NB4 (cell line): ENCODE measurements at regions not wholly inside any gene's neighbourhood (a gene's known extent, or its start where the extent isn't known, plus 50 kb on each side); places are given as distances from the start of the nearest gene placed in this dataset.

Source experiments
- POLR2A ChIP-seq: IDR thresholded peaks from 2 replicates; pipeline ENCODE4 v1.6.1; 2011; ENCODE audit warnings: mild to moderate bottlenecking; ENCODE audit not compliant: insufficient read length; ENCODE audit errors: extremely low read depth
- TF ChIP-seq, protein P1 (sequence below): IDR thresholded peaks from one replicate; pipeline ENCODE4 v1.5.1; 2012; ENCODE audit warnings: low read depth, low read length

GRCh38 chr5:60455589-60455988, 244.4 kb downstream of the DEPDC1B start:
- no peak for TF ChIP-seq POLR2A
- TF ChIP-seq, protein P1, sequence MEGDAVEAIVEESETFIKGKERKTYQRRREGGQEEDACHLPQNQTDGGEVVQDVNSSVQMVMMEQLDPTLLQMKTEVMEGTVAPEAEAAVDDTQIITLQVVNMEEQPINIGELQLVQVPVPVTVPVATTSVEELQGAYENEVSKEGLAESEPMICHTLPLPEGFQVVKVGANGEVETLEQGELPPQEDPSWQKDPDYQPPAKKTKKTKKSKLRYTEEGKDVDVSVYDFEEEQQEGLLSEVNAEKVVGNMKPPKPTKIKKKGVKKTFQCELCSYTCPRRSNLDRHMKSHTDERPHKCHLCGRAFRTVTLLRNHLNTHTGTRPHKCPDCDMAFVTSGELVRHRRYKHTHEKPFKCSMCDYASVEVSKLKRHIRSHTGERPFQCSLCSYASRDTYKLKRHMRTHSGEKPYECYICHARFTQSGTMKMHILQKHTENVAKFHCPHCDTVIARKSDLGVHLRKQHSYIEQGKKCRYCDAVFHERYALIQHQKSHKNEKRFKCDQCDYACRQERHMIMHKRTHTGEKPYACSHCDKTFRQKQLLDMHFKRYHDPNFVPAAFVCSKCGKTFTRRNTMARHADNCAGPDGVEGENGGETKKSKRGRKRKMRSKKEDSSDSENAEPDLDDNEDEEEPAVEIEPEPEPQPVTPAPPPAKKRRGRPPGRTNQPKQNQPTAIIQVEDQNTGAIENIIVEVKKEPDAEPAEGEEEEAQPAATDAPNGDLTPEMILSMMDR, result no peak
